ENCODE measurements at regions not wholly inside any gene's neighbourhood (a gene's known extent, or its start where the extent isn't known, plus 50 kb on each side); places are given as distances from the start of the nearest gene placed in this dataset.
"Not testable (repeated sequence)": the region's sequence is repeated elsewhere in the genome, so short reads cannot be mapped to it uniquely, and the experiment has no call there.

DNA sequence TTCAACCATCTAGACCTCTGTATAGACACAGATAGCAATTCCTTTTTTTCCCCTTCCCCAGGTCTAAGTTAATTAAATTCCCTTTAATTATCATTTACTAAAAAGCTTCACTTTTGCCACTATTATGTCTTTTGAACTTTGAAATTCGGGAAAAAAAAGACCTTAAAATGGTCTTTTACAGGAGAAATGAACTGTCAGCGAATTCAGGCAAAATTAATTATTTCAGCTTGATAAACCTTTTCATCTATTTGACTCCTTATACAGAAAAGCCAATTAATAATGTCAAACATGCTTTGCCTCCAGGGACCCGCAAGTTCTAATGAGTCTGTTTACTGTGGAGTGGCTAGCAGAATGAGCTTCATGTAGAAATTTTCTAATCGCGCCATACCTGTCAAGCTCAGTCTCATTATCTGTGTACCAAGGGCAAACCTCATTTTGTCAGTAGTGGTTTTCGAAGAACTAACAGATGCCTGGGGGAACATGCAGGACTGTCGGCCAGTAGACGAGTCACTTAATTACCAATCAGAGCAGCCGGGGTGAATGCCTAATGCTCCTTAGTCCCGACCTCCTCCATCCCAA, 287.7 kb downstream of the INSIG2 start:
- intact Hi-C loops (cut with DNase I; ENCODE audit: low total_unique reads): no loop called here
- in situ Hi-C loops (cut with MboI; ENCODE audit: low sequenced_read_pairs in 4 of 4): no loop called here
- no peak for ATAC-seq
- H3K36me3 ChIP-seq: no peaks in the 10 kb centered on the region
- no peaks in the 10 kb centered on the region for H3K27me3 ChIP-seq
- no peaks in the 10 kb centered on the region for H3K4me1 ChIP-seq
- no peaks in the 10 kb centered on the region for H3K9me3 ChIP-seq
- H3K27ac ChIP-seq: no peak overlapping the region
- TF ChIP-seq POLR2A (IDR thresholded peaks at IDR 0.05): no peak
- no peak for TF ChIP-seq CTCF (IDR thresholded peaks at IDR 0.05 in 4 of 5, conservative IDR thresholded peaks at IDR 0.05 in 1 of 5)
- DNase-seq: no peak
- no peak overlapping the region for H3K4me3 ChIP-seq

GRCh38 chr2:118374974-118375755, 286.9 kb downstream of the INSIG2 start:
- no peak overlapping the region for H3K27ac ChIP-seq
- in situ Hi-C loops (cut with MboI; ENCODE audit: low sequenced_read_pairs in 4 of 4) (no loop called here), intact Hi-C loops (cut with DNase I; ENCODE audit: low total_unique reads) (loop anchor here (5.0 kb wide), 2 partner anchors 392 to 487 kb away; no protein-coding TSS in a partner anchor)
- no peaks in the 10 kb centered on the region for H3K9me3 ChIP-seq
- no peaks in the 10 kb centered on the region for H3K4me1 ChIP-seq
- no peak overlapping the region for H3K4me3 ChIP-seq
- DNase-seq (no peak), ATAC-seq (no peak)
- H3K36me3 ChIP-seq: no peaks in the 10 kb centered on the region
- TF ChIP-seq CTCF (IDR thresholded peaks at IDR 0.05 in 4 of 5, conservative IDR thresholded peaks at IDR 0.05 in 1 of 5) (no peak), POLR2A (IDR thresholded peaks at IDR 0.05) (no peak)
- H3K27me3 ChIP-seq: no peaks in the 10 kb centered on the region

- in situ Hi-C loops (cut with MboI; ENCODE audit: low sequenced_read_pairs in 4 of 4) (no loop called here), intact Hi-C loops (cut with DNase I; ENCODE audit: low total_unique reads) (loop anchor here (5.0 kb wide), 2 partner anchors 394 to 489 kb away; no protein-coding TSS in a partner anchor)
Observed at GRCh38 chr2:118372886-118373830, 284.9 kb downstream of the INSIG2 start.

GRCh38 chr2:118371515-118371914, 283.2 kb downstream of the INSIG2 start:
- intact Hi-C loops (cut with DNase I; ENCODE audit: low total_unique reads): loop anchor here (5.0 kb wide), 2 partner anchors 396 to 491 kb away; no protein-coding TSS in a partner anchor

More at GRCh38 chr2:118372886-118373830, 284.9 kb downstream of the INSIG2 start:
- ATAC-seq (no peak), DNase-seq (no peak)
- Histone ChIP-seq H3K27ac (no peak overlapping the region), H3K4me3 (no peak overlapping the region), H3K9me3 (no peaks in the 10 kb centered on the region), H3K27me3 (no peaks in the 10 kb centered on the region), H3K4me1 (no peaks in the 10 kb centered on the region), H3K36me3 (no peaks in the 10 kb centered on the region)
- TF ChIP-seq CTCF (IDR thresholded peaks at IDR 0.05 in 4 of 5, conservative IDR thresholded peaks at IDR 0.05 in 1 of 5) (no peak), POLR2A (IDR thresholded peaks at IDR 0.05) (no peak)

DNA sequence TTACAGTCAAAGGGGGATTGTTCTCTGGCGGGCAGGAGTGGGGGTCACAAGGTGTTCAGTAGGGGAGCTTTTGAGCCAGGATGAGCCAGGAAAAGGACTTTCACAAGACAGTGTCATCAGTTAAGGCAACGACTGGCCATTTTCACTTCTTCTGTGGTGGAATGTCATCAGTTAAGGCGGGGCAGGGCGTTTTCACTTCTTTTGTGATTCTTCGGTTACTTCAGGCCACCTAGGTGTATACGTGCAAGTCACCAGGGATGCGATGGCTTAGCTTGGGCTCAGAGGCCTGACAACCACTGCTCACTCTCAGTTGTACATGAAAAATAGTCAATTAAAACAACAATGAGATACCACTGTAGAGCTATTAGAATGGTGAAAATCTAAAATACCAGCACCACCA, 281.2 kb downstream of the INSIG2 start:
- intact Hi-C loops (cut with DNase I; ENCODE audit: low total_unique reads); in situ Hi-C loops (cut with MboI; ENCODE audit: low sequenced_read_pairs in 4 of 4): not testable (repeated sequence)

More at GRCh38 chr2:118371515-118371914, 283.2 kb downstream of the INSIG2 start:
- no peak for DNase-seq
- no peak overlapping the region for H3K27ac ChIP-seq
- no peaks in the 10 kb centered on the region for H3K9me3 ChIP-seq
- in situ Hi-C loops (cut with MboI; ENCODE audit: low sequenced_read_pairs in 4 of 4): no loop called here
- H3K27me3 ChIP-seq: no peaks in the 10 kb centered on the region
- TF ChIP-seq POLR2A (IDR thresholded peaks at IDR 0.05): no peak
- TF ChIP-seq CTCF (IDR thresholded peaks at IDR 0.05 in 4 of 5, conservative IDR thresholded peaks at IDR 0.05 in 1 of 5): peak in 3 of 5 experiments; percentile 12 to 42 (median 21)
- no peak overlapping the region for H3K4me3 ChIP-seq
- no peaks in the 10 kb centered on the region for H3K36me3 ChIP-seq
- no peak for ATAC-seq
- H3K4me1 ChIP-seq: no peaks in the 10 kb centered on the region

More for the DNA sequence above, 281.2 kb downstream of the INSIG2 start:
- H3K9me3 ChIP-seq, DNase-seq, H3K36me3 ChIP-seq, H3K4me1 ChIP-seq, ATAC-seq, H3K27me3 ChIP-seq, H3K27ac ChIP-seq, H3K4me3 ChIP-seq: not testable (repeated sequence)
